H9 (cell line): ENCODE measurements at regions not wholly inside any gene's neighbourhood (a gene's known extent, or its start where the extent isn't known, plus 50 kb on each side); places are given as distances from the start of the nearest gene placed in this dataset.

Source experiments
- DNase-seq: peaks from one replicate; pipeline ENCODE4 v3.0.0-alpha.2; 2017
- H2AFZ ChIP-seq: one replicate; pipeline ENCODE4 v1.6.1; 2013; ENCODE audit warnings: mild to moderate bottlenecking, low read length, control low read depth, moderate library complexity
- H2AK5ac ChIP-seq: 2 replicates; pipeline ENCODE4 v1.6.1; 2013; ENCODE audit warnings: low read length, control low read depth, mixed read lengths; ENCODE audit not compliant: insufficient read length
- H2BK120ac ChIP-seq: one replicate; pipeline ENCODE4 v1.6.1; 2013; ENCODE audit warnings: low read depth, mild to moderate bottlenecking, low read length, control low read depth, inconsistent platforms; ENCODE audit not compliant: poor library complexity, severe bottlenecking
- H2BK12ac ChIP-seq: 2 replicates; pipeline ENCODE4 v1.6.1; 2013; ENCODE audit warnings: low read length, control low read depth, mixed read lengths, low read depth; ENCODE audit not compliant: insufficient read length
- H2BK15ac ChIP-seq: 2 replicates; pipeline ENCODE4 v1.6.1; 2013; ENCODE audit warnings: low read depth, low read length, control low read depth
- H2BK20ac ChIP-seq: one replicate; pipeline ENCODE4 v1.6.1; 2013; ENCODE audit warnings: low read depth, mild to moderate bottlenecking, low read length, control low read depth, inconsistent platforms; ENCODE audit not compliant: poor library complexity, severe bottlenecking
- H2BK5ac ChIP-seq: 2 replicates; pipeline ENCODE4 v1.6.1; 2013; ENCODE audit warnings: low read length, control low read depth, mixed read lengths; ENCODE audit not compliant: insufficient read length
- H3K14ac ChIP-seq: 2 replicates; pipeline ENCODE4 v1.6.1; 2013; ENCODE audit warnings: low read length, control low read depth; ENCODE audit not compliant: insufficient read depth
- H3K18ac ChIP-seq: 2 replicates; pipeline ENCODE4 v1.6.1; 2013; ENCODE audit warnings: low read depth, mild to moderate bottlenecking, mixed read lengths, low read length, control low read depth; ENCODE audit not compliant: insufficient read length
- H3K23ac ChIP-seq: 2 replicates; pipeline ENCODE4 v1.6.1; 2013; ENCODE audit warnings: low read length, control low read depth, mixed read lengths, low read depth; ENCODE audit not compliant: insufficient read length
- H3K23me2 ChIP-seq: 2 replicates; pipeline ENCODE4 v1.6.1; 2013; ENCODE audit warnings: low read depth, mild to moderate bottlenecking, mixed read lengths, low read length, control low read depth; ENCODE audit not compliant: insufficient read length, poor library complexity, severe bottlenecking
- H3K27ac ChIP-seq: 2 replicates; pipeline ENCODE4 v1.5.1; 2013; ENCODE audit warnings: low read length, control low read depth, mixed read lengths, low read depth; ENCODE audit not compliant: insufficient read length
- H3K27me3 ChIP-seq: 2 replicates; pipeline ENCODE4 v1.6.1; 2013; ENCODE audit warnings: low read length, control low read depth, inconsistent platforms; ENCODE audit not compliant: insufficient read depth
- H3K4ac ChIP-seq: 2 replicates; pipeline ENCODE4 v1.6.1; 2013; ENCODE audit warnings: low read depth, mild to moderate bottlenecking, control low read depth, inconsistent platforms, low read length, moderate library complexity
- H3K4me1 ChIP-seq: 2 replicates; pipeline ENCODE4 v1.6.1; 2013; ENCODE audit warnings: low read length, control low read depth, inconsistent platforms; ENCODE audit not compliant: insufficient read depth
- H3K4me2 ChIP-seq: 2 replicates; pipeline ENCODE4 v1.6.1; 2013; ENCODE audit warnings: low read length, control low read depth, mixed read lengths; ENCODE audit not compliant: insufficient read length, insufficient read depth
- H3K56ac ChIP-seq: 2 replicates; pipeline ENCODE4 v1.6.1; 2013; ENCODE audit warnings: low read depth, mild to moderate bottlenecking, mixed read lengths, low read length, control low read depth; ENCODE audit not compliant: insufficient read length
- H3K79me1 ChIP-seq: 2 replicates; pipeline ENCODE4 v1.6.1; 2013; ENCODE audit warnings: low read depth, mild to moderate bottlenecking, moderate library complexity, low read length, control low read depth, inconsistent platforms; ENCODE audit not compliant: insufficient read depth, poor library complexity, severe bottlenecking
- H3K79me2 ChIP-seq: 2 replicates; pipeline ENCODE4 v1.6.1; 2013; ENCODE audit warnings: low read length, control low read depth, inconsistent platforms; ENCODE audit not compliant: insufficient read depth
- H3K9ac ChIP-seq: 2 replicates; pipeline ENCODE4 v1.6.1; 2013; ENCODE audit warnings: low read length, control low read depth, mixed read lengths; ENCODE audit not compliant: insufficient read length; ENCODE audit errors: extremely low read depth
- H3K9me3 ChIP-seq: one replicate; pipeline ENCODE4 v1.6.1; 2013; ENCODE audit warnings: low read depth, low read length, inconsistent platforms; ENCODE audit not compliant: control insufficient read depth
- H3T11ph ChIP-seq: one replicate; pipeline ENCODE4 v1.6.1; 2013; ENCODE audit warnings: mild to moderate bottlenecking, low read length, control low read depth, inconsistent platforms
- H4K20me1 ChIP-seq: one replicate; pipeline ENCODE4 v1.6.1; 2013; ENCODE audit not compliant: control insufficient read depth, insufficient read length, insufficient read depth
- H4K5ac ChIP-seq: 2 replicates; pipeline ENCODE4 v1.6.1; 2013; ENCODE audit warnings: low read depth, mild to moderate bottlenecking, mixed read lengths, low read length, control low read depth; ENCODE audit not compliant: insufficient read length
- H4K8ac ChIP-seq: replicated peaks from 2 replicates; pipeline ENCODE4 v1.6.1; 2013; ENCODE audit warnings: low read length, control low read depth, mixed read lengths, low read depth; ENCODE audit not compliant: insufficient read length
- H4K91ac ChIP-seq: 2 replicates; pipeline ENCODE4 v1.6.1; 2013; ENCODE audit warnings: low read depth, mild to moderate bottlenecking, moderate library complexity, mixed read lengths, low read length, control low read depth; ENCODE audit not compliant: insufficient read length
- H3K27ac Mint-ChIP-seq, 3 experiments: 2 replicates in 2 of 3; 3 replicates in 1 of 3; pipeline ENCODE4 v1.8.0; 2020 to 2021; ENCODE audit warnings: mixed read lengths in 3 of 3, mild to moderate bottlenecking in 1 of 3, moderate library complexity in 1 of 3
- H3K27me3 Mint-ChIP-seq: 2 replicates; pipeline ENCODE4 v1.8.0; 2021; ENCODE audit warnings: low read depth, mild to moderate bottlenecking, moderate library complexity, mixed read lengths
- H3K36me3 Mint-ChIP-seq, 3 experiments: 2 replicates in 2 of 3; 3 replicates in 1 of 3; pipeline ENCODE4 v1.8.0; 2020 to 2021; ENCODE audit warnings: low read depth in 3 of 3, mixed read lengths in 3 of 3; ENCODE audit not compliant: insufficient read depth in 1 of 3
- H3K4me1 Mint-ChIP-seq, 2 experiments: 2 replicates each; pipeline ENCODE4 v1.8.0; 2020; ENCODE audit warnings: mixed read lengths in 2 of 2
- H3K4me3 Mint-ChIP-seq, 2 experiments: 2 replicates in 1 of 2; 3 replicates in 1 of 2; pipeline ENCODE4 v1.8.0; 2020 to 2021; ENCODE audit warnings: mild to moderate bottlenecking in 2 of 2, mixed read lengths in 2 of 2, moderate library complexity in 1 of 2
- H3K9me3 Mint-ChIP-seq, 2 experiments: 2 replicates in 1 of 2; 3 replicates in 1 of 2; pipeline ENCODE4 v1.8.0; 2020; ENCODE audit warnings: mild to moderate bottlenecking in 2 of 2, mixed read lengths in 2 of 2, moderate library complexity in 1 of 2
- CTCF ChIP-seq: fragments of 200-600 bp; sonication (generic); conservative IDR thresholded peaks from 3 replicates; pipeline ENCODE4 v1.8.0; 2021; ENCODE audit warnings: antibody characterized with exemption, mild to moderate bottlenecking
- WGBS: extraction: QIAGEN DNeasy Blood & Tissue Kit; methylation state at CpG from one replicate; pipeline ENCODE4 v1.1.7; 2013; ENCODE audit warnings: missing lambda C conversion rate, low lambda C conversion rate, mixed read lengths; ENCODE audit not compliant: insufficient read length; ENCODE audit errors: extremely low coverage; 5-methylcytosine and 5-hydroxymethylcytosine counted together

- H3K23me2 ChIP-seq = no peaks in the 10 kb centered on the region
- WGBS = no CpG with 5 or more reads among the region's 1 CpG
- no peaks in the 10 kb centered on the region for H3K27me3 ChIP-seq
Measured at GRCh38 chr9:105093685-105094084, 150.8 kb upstream of the SLC44A1 start.

More at GRCh38 chr9:105093685-105094084, 150.8 kb upstream of the SLC44A1 start:
- no peak for TF ChIP-seq CTCF
- H3K79me2 ChIP-seq = no peaks in the 10 kb centered on the region
- H3K27ac ChIP-seq = no peak overlapping the region
- no peak overlapping the region for H2BK15ac ChIP-seq
- no peaks in the 10 kb centered on the region for H3K79me1 ChIP-seq
- no peaks in the 10 kb centered on the region; the same call in 1 of the 2 replicates for H3K4me1 ChIP-seq
- Mint-ChIP-seq H3K36me3 (no peaks in the 10 kb centered on the region), H3K27me3 (no peaks in the 10 kb centered on the region; the same call in 1 of the 2 replicates), H3K4me3 (no peak overlapping the region), H3K27ac (no peak overlapping the region), H3K9me3 (no peaks in the 10 kb centered on the region), H3K4me1 (peaks cover 18 to 32% of the 10 kb centered on the region in 2 experiments)
- H3K4me2 ChIP-seq = no peak overlapping the region
- H2AK5ac ChIP-seq = no peak overlapping the region
- DNase-seq = no peak
- no peaks in the 10 kb centered on the region for H4K20me1 ChIP-seq
- no peak overlapping the region for H4K8ac ChIP-seq
- no peak overlapping the region for H2BK5ac ChIP-seq
- H4K5ac ChIP-seq = no peak overlapping the region
- H3K56ac ChIP-seq = no peak overlapping the region
- H2BK20ac ChIP-seq = no peak overlapping the region
- no peaks in the 10 kb centered on the region for H3K9me3 ChIP-seq
- no peak overlapping the region for H3T11ph ChIP-seq
- H3K4ac ChIP-seq = no peak overlapping the region
- no peak overlapping the region for H2BK12ac ChIP-seq
- H2BK120ac ChIP-seq = no peak overlapping the region
- H3K23ac ChIP-seq = no peak overlapping the region
- no peak overlapping the region for H4K91ac ChIP-seq
- no peak overlapping the region for H3K18ac ChIP-seq
- no peak overlapping the region for H2AFZ ChIP-seq
- no peak overlapping the region for H3K9ac ChIP-seq
- no peak overlapping the region for H3K14ac ChIP-seq
